ENCODE measurements at regions not wholly inside any gene's neighbourhood (a gene's known extent, or its start where the extent isn't known, plus 50 kb on each side); places are given as distances from the start of the nearest gene placed in this dataset.

DNA sequence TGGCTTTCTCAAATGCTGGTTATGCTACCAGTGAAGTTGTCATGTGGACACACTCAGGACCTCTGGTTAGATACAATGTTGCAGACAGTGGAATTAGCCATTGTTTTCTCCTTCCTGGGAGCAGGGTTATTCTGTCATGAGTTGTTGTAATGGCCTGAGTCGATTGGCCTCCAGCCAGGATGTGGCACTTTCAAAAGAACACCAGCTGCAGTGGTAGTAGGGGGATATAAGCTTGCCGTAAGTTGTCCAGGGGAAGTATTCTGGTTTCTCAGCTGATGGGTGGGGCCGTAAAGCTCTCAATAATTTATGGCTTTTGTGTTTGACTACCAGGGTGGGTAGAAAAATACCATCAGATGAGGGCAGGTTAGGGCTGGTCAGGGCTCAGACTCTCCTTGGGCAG lies 697.5 kb upstream of the GNPDA2 start:
- no peak for TF ChIP-seq ARNTL (CRISPR knock-in tag; IDR thresholded peaks at IDR 0.05; ENCODE audit: borderline replicate concordance, low read depth)
- TF ChIP-seq ZFP30 (CRISPR knock-in tag; IDR thresholded peaks at IDR 0.05) = no peak
- TF ChIP-seq PATZ1 (CRISPR knock-in tag; IDR thresholded peaks at IDR 0.05; ENCODE audit: borderline replicate concordance) = no peak
- no peak for TF ChIP-seq RARB (CRISPR knock-in tag; IDR thresholded peaks at IDR 0.05)
- TF ChIP-seq SNAI2 (CRISPR knock-in tag; IDR thresholded peaks at IDR 0.05) = no peak
- no peak for TF ChIP-seq ZC3H10 (CRISPR knock-in tag; IDR thresholded peaks at IDR 0.05)
- TF ChIP-seq ZFP3 (CRISPR knock-in tag; IDR thresholded peaks at IDR 0.05) = no peak
- TF ChIP-seq TOX (CRISPR knock-in tag; IDR thresholded peaks at IDR 0.05; ENCODE audit: borderline replicate concordance) = no peak
- no peak for TF ChIP-seq CREB5 (CRISPR knock-in tag; IDR thresholded peaks at IDR 0.05; ENCODE audit: low read depth)

All from SK-N-SH treated with all-trans-retinoic acid at 6 μM for 48 hours (cell line).